BE2C (cell line): ENCODE measurements at regions not wholly inside any gene's neighbourhood (a gene's known extent, or its start where the extent isn't known, plus 50 kb on each side); places are given as distances from the start of the nearest gene placed in this dataset.

Source experiments
- DNase-seq: peaks from one replicate; pipeline ENCODE4 v3.0.0-alpha.2; 2020
- H3K27me3 ChIP-seq: fragments of 250-450 bp; sonication (Bioruptor Pico); 2 replicates; pipeline ENCODE4 v1.5.1; 2020; ENCODE audit warnings: mild to moderate bottlenecking
- H3K36me3 ChIP-seq: fragments of 250-450 bp; sonication (Bioruptor Pico); 2 replicates; pipeline ENCODE4 v1.5.1; 2020; ENCODE audit warnings: mild to moderate bottlenecking
- H3K4me1 ChIP-seq: fragments of 250-450 bp; sonication (Bioruptor Pico); 2 replicates; pipeline ENCODE4 v1.5.1; 2020
- H3K4me3 ChIP-seq: 2 replicates; pipeline ENCODE4 v1.5.1; 2011; ENCODE audit warnings: low read depth, low read length
- H3K9me3 ChIP-seq: fragments of 250-450 bp; sonication (Bioruptor Pico); 2 replicates; pipeline ENCODE4 v1.5.1; 2020
- TF ChIP-seq, protein P1 (sequence below): IDR thresholded peaks from 2 replicates; pipeline ENCODE4 v1.5.1; 2012; ENCODE audit warnings: mild to moderate bottlenecking, low read depth, low read length

DNA sequence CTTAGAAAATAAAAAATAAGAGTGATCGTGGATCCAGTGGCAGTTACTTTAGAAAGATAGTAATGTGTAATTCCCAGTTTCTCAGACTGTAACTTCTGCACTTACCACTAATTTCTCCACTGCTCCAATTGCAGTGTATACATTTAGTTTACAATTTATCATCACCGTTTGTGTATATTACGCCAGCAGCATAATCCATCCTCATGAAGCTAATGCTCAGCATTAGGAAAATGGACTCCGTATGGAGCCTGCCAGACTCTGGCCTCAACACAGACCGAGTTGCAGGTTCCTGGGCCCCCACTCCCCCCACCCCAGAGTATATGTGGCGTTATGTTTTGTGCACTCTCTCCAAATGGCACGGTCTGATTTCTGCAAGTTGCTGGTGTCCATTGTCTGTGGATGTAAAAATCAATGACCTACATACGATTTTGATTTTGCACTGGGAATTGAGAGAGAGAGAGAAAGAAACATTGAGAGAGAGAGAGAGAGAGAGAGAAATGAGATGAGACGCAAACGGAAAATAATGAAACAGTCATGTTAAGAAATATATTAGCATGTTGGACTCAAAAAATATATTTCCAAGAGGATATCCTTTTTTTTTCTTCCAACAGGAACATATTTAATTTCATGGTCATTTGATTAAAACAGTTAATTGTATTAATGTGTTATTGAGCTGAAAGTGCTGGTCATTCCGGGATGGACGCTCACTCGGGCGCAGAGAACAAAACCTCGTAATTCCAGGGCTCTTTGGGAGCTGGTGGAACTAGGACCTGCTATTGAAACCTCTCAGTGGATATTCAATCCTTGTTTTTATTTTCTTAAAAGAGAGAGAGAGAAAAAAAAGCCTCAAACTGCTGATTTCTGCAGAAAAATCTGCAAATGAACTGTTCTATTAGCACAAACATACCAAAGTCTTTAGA lies 278.8 kb downstream of the TSHZ3 start:
- H3K27me3 ChIP-seq = no peaks in the 10 kb centered on the region
- TF ChIP-seq, protein P1, sequence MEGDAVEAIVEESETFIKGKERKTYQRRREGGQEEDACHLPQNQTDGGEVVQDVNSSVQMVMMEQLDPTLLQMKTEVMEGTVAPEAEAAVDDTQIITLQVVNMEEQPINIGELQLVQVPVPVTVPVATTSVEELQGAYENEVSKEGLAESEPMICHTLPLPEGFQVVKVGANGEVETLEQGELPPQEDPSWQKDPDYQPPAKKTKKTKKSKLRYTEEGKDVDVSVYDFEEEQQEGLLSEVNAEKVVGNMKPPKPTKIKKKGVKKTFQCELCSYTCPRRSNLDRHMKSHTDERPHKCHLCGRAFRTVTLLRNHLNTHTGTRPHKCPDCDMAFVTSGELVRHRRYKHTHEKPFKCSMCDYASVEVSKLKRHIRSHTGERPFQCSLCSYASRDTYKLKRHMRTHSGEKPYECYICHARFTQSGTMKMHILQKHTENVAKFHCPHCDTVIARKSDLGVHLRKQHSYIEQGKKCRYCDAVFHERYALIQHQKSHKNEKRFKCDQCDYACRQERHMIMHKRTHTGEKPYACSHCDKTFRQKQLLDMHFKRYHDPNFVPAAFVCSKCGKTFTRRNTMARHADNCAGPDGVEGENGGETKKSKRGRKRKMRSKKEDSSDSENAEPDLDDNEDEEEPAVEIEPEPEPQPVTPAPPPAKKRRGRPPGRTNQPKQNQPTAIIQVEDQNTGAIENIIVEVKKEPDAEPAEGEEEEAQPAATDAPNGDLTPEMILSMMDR = no peak
- H3K36me3 ChIP-seq = no peaks in the 10 kb centered on the region
- H3K9me3 ChIP-seq = no peaks in the 10 kb centered on the region
- no peak overlapping the region for H3K4me3 ChIP-seq
- H3K4me1 ChIP-seq = no peaks in the 10 kb centered on the region
- DNase-seq = no peak

DNA sequence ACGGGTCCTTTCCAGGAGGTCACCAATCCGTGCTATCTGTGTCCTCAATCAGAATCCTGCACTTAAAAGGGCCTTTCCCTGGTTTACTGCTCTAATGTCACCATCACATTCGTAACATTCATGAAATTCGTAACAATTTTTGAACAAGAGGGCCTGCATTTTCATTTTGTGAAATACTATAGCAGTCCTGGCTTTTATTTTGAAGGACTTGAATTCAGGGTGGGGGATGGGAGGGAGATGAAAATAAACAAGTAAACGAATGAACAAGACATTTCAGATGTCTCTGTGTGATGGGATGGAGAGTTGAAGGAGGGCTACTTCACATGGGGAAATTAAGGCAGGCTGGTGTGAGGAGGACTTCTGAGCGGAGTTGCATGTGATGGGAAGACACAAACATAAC lies 281.0 kb downstream of the TSHZ3 start:
- Histone ChIP-seq H3K4me3 (no peak overlapping the region), H3K27me3 (no peaks in the 10 kb centered on the region), H3K4me1 (no peaks in the 10 kb centered on the region), H3K9me3 (no peaks in the 10 kb centered on the region), H3K36me3 (no peaks in the 10 kb centered on the region)
- DNase-seq = no peak
- TF ChIP-seq, protein P1 = no peak

DNA sequence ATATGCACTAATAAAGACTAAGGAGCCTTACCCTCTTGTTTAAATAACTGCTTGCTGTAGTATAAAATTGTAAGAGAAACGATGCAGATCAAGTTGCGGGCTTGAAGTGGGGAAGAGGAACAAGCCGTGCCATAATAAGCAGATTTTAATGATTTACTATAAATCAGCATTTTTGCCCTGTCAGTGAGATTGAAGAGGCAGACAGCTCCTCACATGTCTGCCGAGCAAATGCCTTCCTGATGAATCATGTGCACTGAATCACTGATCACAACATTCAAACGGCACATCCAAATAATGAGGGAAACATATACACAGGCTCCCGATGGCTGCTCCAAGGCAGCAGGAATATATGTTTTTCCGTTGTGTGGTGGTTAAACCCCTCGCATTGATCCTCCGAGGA lies 282.9 kb downstream of the TSHZ3 start:
- no peak for DNase-seq
- TF ChIP-seq, protein P1 = no peak
- Histone ChIP-seq H3K36me3 (no peaks in the 10 kb centered on the region), H3K4me3 (no peak overlapping the region), H3K9me3 (no peaks in the 10 kb centered on the region), H3K4me1 (no peaks in the 10 kb centered on the region), H3K27me3 (no peaks in the 10 kb centered on the region)

DNA sequence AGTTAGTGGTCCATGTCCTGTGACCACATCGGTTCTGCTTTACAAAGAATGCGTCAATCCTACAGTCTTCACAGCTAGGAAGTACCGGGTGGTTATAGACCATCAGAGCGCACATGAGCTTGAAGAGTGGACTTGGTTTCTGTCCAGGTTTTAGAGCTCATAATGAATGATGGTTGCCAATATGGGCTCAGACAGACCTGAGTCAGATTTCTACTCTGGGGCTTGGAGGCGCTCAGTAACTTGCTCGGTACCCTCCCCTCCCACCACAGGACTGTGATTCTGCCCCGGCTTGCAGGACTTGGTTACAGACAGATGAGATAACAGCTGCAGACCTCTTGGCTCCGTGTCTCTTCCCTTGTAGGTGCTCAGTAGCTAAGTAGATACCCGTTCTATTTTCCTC lies 284.7 kb downstream of the TSHZ3 start:
- Histone ChIP-seq H3K27me3 (no peaks in the 10 kb centered on the region), H3K4me3 (no peak overlapping the region), H3K9me3 (no peaks in the 10 kb centered on the region), H3K4me1 (no peaks in the 10 kb centered on the region), H3K36me3 (no peaks in the 10 kb centered on the region)
- no peak for DNase-seq
- TF ChIP-seq, protein P1 = no peak

DNA sequence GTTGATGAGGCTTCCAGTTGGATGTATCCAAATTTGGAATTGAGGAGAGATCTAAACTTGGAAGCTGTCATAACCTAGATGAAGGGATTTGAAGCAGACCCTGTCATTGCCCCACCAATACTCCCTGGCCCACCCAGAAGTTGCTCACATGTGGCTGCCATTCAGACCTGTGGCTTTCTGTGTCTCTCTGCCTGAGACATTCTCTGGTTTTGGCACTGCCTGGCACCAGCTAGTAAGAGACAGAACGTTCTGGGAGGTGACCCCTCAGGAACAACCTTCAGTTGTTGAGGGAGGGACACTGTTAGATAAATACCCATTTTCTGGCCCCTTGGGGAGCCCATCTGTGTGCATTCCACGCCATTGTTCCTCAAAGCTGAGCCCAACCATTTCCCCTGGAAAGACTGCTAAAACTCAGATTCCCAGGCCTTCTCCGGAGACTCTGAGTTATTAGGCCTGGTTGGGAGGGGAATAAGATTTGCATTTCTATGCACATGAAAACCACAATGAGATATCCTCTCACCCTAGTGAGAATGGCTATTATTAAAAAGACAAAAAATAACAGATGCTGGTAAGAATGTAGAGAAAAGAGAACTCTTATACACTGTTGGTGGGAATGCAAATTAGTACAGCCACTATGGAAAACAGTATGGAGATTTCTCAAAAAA lies 290.4 kb downstream of the TSHZ3 start:
- Histone ChIP-seq H3K4me1 (no peaks in the 10 kb centered on the region), H3K27me3 (no peaks in the 10 kb centered on the region), H3K4me3 (no peak overlapping the region), H3K9me3 (no peaks in the 10 kb centered on the region), H3K36me3 (no peaks in the 10 kb centered on the region)
- DNase-seq = no peak
- TF ChIP-seq, protein P1 = no peak

DNA sequence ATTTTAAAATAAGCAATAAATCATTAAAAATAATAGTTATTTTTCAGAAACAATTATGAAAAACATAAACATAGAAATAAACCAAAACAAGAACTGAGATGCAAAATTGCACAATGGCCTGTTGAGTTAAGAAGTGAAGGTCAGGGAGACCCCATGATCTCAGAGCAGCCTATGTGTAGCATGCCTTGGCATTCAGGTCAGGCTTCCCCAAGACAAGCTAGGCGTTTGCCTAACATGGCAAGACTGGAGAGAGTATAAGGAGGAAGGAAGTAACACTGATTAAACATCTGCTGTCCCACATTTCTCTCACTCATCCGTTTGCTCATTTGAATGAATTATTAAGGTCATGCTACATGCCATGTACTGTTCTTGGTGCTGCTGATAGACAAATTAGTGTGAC lies 291.8 kb downstream of the TSHZ3 start:
- TF ChIP-seq, protein P1 = no peak
- Histone ChIP-seq H3K36me3 (no peaks in the 10 kb centered on the region), H3K4me1 (no peaks in the 10 kb centered on the region), H3K27me3 (no peaks in the 10 kb centered on the region), H3K4me3 (no peak overlapping the region), H3K9me3 (no peaks in the 10 kb centered on the region)
- DNase-seq = no peak
